ENCODE measurements at regions not wholly inside any gene's neighbourhood (a gene's known extent, or its start where the extent isn't known, plus 50 kb on each side); places are given as distances from the start of the nearest gene placed in this dataset.
A peak's percentile ranks its signal among the peaks of the same experiment; 100 is the strongest.

DNA sequence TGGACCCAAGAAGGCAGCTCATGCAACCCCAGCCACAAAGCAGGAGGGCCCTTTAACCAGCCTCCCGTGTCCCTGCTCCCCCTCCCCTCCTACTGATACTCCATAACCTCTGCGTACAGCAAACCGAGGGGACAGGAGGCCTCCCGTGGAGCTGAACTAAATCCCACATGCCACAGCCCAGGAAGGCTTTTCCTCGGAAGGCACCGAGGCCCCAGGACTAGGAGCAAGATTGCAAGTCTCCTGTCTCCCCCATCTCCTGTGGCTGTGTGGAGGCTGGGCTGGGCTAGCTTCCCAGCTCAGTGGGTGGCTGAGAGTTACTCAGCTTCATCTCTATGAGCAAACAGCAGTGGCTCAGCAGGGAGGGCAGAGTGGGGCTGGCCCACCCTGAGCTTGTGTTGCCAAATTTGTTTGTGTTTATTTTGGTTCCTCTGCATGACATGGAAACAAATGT lies 62.7 kb upstream of the NECTIN1 start:
- DNase-seq (ENCODE audit: low spot score) (no peak), ATAC-seq (peak; percentile 61)
- Histone ChIP-seq H3K27ac (ENCODE audit: low read depth) (no peak overlapping the region), H3K79me2 (replicated peaks; ENCODE audit: insufficient read depth) (no peaks in the 10 kb centered on the region), H3F3A (replicated peaks; ENCODE audit: low read depth) (no peaks in the 10 kb centered on the region), H4K20me1 (replicated peaks; ENCODE audit: insufficient read depth) (no peaks in the 10 kb centered on the region), H2AFZ (peak overlapping the region; percentile 59; the same call in 1 of the 2 replicates), H3K36me3 (ENCODE audit: insufficient read depth) (no peaks in the 10 kb centered on the region), H3K4me1 (ENCODE audit: insufficient read depth) (peaks cover 31% of the 10 kb centered on the region), H3K4me3 (no peak overlapping the region), H3K4me2 (peak overlapping the region; percentile 51), H3K9me2 (ENCODE audit: insufficient read depth) (no peaks in the 10 kb centered on the region), H3K27me3 (ENCODE audit: insufficient read depth) (peaks cover 17% of the 10 kb centered on the region; the same call in 1 of the 2 replicates)
- Mint-ChIP-seq H3K4me1 (peaks cover 69% of the 10 kb centered on the region), H3K36me3 (ENCODE audit: low read depth) (no peaks in the 10 kb centered on the region), H3K27ac (no peak overlapping the region), H3K27me3 (ENCODE audit: insufficient read depth, low read depth, poor library complexity) (peaks cover 47% of the 10 kb centered on the region), H3K9me3 (no peaks in the 10 kb centered on the region), H3K4me3 (no peak overlapping the region)
- no peak for TF ChIP-seq CREB1 (CRISPR knock-in tag; IDR thresholded peaks at IDR 0.05; ENCODE audit: low read depth)
- TF ChIP-seq NANOG (IDR thresholded peaks at IDR 0.05; ENCODE audit: borderline replicate concordance) = no peak
- TF ChIP-seq POLR2AphosphoS5 (IDR thresholded peaks at IDR 0.05; ENCODE audit: low read depth) = no peak
- TF ChIP-seq, protein P1, sequence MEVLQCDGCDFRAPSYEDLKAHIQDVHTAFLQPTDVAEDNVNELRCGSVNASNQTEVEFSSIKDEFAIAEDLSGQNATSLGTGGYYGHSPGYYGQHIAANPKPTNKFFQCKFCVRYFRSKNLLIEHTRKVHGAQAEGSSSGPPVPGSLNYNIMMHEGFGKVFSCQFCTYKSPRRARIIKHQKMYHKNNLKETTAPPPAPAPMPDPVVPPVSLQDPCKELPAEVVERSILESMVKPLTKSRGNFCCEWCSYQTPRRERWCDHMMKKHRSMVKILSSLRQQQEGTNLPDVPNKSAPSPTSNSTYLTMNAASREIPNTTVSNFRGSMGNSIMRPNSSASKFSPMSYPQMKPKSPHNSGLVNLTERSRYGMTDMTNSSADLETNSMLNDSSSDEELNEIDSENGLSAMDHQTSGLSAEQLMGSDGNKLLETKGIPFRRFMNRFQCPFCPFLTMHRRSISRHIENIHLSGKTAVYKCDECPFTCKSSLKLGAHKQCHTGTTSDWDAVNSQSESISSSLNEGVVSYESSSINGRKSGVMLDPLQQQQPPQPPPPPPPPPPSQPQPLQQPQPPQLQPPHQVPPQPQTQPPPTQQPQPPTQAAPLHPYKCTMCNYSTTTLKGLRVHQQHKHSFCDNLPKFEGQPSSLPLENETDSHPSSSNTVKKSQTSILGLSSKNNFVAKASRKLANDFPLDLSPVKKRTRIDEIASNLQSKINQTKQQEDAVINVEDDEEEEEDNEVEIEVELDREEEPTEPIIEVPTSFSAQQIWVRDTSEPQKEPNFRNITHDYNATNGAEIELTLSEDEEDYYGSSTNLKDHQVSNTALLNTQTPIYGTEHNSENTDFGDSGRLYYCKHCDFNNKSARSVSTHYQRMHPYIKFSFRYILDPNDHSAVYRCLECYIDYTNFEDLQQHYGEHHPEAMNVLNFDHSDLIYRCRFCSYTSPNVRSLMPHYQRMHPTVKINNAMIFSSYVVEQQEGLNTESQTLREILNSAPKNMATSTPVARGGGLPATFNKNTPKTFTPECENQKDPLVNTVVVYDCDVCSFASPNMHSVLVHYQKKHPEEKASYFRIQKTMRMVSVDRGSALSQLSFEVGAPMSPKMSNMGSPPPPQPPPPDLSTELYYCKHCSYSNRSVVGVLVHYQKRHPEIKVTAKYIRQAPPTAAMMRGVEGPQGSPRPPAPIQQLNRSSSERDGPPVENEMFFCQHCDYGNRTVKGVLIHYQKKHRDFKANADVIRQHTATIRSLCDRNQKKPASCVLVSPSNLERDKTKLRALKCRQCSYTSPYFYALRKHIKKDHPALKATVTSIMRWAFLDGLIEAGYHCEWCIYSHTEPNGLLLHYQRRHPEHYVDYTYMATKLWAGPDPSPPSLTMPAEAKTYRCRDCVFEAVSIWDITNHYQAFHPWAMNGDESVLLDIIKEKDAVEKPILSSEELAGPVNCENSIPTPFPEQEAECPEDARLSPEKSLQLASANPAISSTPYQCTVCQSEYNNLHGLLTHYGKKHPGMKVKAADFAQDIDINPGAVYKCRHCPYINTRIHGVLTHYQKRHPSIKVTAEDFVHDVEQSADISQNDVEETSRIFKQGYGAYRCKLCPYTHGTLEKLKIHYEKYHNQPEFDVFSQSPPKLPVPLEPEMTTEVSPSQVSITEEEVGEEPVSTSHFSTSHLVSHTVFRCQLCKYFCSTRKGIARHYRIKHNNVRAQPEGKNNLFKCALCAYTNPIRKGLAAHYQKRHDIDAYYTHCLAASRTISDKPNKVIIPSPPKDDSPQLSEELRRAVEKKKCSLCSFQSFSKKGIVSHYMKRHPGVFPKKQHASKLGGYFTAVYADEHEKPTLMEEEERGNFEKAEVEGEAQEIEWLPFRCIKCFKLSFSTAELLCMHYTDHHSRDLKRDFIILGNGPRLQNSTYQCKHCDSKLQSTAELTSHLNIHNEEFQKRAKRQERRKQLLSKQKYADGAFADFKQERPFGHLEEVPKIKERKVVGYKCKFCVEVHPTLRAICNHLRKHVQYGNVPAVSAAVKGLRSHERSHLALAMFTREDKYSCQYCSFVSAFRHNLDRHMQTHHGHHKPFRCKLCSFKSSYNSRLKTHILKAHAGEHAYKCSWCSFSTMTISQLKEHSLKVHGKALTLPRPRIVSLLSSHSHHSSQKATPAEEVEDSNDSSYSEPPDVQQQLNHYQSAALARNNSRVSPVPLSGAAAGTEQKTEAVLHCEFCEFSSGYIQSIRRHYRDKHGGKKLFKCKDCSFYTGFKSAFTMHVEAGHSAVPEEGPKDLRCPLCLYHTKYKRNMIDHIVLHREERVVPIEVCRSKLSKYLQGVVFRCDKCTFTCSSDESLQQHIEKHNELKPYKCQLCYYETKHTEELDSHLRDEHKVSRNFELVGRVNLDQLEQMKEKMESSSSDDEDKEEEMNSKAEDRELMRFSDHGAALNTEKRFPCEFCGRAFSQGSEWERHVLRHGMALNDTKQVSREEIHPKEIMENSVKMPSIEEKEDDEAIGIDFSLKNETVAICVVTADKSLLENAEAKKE (CRISPR knock-in tag; IDR thresholded peaks at IDR 0.05) = no peak
- no peak for TF ChIP-seq JUNB (IDR thresholded peaks at IDR 0.05; ENCODE audit: unreplicated experiment)
- TF ChIP-seq ZNF331 (CRISPR knock-in tag; IDR thresholded peaks at IDR 0.05; ENCODE audit: low read depth) = no peak
- TF ChIP-seq ZNF114 (CRISPR knock-in tag; IDR thresholded peaks at IDR 0.05) = no peak
- TF ChIP-seq STAT1 (IDR thresholded peaks at IDR 0.05; ENCODE audit: unreplicated experiment) = no peak
- TF ChIP-seq, protein P2, sequence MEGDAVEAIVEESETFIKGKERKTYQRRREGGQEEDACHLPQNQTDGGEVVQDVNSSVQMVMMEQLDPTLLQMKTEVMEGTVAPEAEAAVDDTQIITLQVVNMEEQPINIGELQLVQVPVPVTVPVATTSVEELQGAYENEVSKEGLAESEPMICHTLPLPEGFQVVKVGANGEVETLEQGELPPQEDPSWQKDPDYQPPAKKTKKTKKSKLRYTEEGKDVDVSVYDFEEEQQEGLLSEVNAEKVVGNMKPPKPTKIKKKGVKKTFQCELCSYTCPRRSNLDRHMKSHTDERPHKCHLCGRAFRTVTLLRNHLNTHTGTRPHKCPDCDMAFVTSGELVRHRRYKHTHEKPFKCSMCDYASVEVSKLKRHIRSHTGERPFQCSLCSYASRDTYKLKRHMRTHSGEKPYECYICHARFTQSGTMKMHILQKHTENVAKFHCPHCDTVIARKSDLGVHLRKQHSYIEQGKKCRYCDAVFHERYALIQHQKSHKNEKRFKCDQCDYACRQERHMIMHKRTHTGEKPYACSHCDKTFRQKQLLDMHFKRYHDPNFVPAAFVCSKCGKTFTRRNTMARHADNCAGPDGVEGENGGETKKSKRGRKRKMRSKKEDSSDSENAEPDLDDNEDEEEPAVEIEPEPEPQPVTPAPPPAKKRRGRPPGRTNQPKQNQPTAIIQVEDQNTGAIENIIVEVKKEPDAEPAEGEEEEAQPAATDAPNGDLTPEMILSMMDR (conservative IDR thresholded peaks at IDR 0.05; ENCODE audit: low read depth in 2 of 2) = no peak
- TF ChIP-seq EZH2phosphoT487 (IDR thresholded peaks at IDR 0.05; ENCODE audit: unreplicated experiment) = no peak
- TF ChIP-seq, protein P3, sequence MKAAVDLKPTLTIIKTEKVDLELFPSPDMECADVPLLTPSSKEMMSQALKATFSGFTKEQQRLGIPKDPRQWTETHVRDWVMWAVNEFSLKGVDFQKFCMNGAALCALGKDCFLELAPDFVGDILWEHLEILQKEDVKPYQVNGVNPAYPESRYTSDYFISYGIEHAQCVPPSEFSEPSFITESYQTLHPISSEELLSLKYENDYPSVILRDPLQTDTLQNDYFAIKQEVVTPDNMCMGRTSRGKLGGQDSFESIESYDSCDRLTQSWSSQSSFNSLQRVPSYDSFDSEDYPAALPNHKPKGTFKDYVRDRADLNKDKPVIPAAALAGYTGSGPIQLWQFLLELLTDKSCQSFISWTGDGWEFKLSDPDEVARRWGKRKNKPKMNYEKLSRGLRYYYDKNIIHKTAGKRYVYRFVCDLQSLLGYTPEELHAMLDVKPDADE (IDR thresholded peaks at IDR 0.05) = no peak
- no peak for TF ChIP-seq EZH2 (IDR thresholded peaks at IDR 0.05; ENCODE audit: low read depth, unreplicated experiment)
- TF ChIP-seq, protein P4, sequence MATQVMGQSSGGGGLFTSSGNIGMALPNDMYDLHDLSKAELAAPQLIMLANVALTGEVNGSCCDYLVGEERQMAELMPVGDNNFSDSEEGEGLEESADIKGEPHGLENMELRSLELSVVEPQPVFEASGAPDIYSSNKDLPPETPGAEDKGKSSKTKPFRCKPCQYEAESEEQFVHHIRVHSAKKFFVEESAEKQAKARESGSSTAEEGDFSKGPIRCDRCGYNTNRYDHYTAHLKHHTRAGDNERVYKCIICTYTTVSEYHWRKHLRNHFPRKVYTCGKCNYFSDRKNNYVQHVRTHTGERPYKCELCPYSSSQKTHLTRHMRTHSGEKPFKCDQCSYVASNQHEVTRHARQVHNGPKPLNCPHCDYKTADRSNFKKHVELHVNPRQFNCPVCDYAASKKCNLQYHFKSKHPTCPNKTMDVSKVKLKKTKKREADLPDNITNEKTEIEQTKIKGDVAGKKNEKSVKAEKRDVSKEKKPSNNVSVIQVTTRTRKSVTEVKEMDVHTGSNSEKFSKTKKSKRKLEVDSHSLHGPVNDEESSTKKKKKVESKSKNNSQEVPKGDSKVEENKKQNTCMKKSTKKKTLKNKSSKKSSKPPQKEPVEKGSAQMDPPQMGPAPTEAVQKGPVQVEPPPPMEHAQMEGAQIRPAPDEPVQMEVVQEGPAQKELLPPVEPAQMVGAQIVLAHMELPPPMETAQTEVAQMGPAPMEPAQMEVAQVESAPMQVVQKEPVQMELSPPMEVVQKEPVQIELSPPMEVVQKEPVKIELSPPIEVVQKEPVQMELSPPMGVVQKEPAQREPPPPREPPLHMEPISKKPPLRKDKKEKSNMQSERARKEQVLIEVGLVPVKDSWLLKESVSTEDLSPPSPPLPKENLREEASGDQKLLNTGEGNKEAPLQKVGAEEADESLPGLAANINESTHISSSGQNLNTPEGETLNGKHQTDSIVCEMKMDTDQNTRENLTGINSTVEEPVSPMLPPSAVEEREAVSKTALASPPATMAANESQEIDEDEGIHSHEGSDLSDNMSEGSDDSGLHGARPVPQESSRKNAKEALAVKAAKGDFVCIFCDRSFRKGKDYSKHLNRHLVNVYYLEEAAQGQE (IDR thresholded peaks at IDR 0.05; ENCODE audit: unreplicated experiment) = no peak
